HG03280 (cell line): ENCODE measurements at regions not wholly inside any gene's neighbourhood (a gene's known extent, or its start where the extent isn't known, plus 50 kb on each side); places are given as distances from the start of the nearest gene placed in this dataset.

Experiments used
- ATAC-seq: cut with Tn5 transposase; IDR thresholded peaks from one replicate; pipeline ENCODE4 v1.9.1; 2021; ENCODE audit warnings: mild to moderate bottlenecking, moderate library complexity; ENCODE audit not compliant: unreplicated experiment

DNA sequence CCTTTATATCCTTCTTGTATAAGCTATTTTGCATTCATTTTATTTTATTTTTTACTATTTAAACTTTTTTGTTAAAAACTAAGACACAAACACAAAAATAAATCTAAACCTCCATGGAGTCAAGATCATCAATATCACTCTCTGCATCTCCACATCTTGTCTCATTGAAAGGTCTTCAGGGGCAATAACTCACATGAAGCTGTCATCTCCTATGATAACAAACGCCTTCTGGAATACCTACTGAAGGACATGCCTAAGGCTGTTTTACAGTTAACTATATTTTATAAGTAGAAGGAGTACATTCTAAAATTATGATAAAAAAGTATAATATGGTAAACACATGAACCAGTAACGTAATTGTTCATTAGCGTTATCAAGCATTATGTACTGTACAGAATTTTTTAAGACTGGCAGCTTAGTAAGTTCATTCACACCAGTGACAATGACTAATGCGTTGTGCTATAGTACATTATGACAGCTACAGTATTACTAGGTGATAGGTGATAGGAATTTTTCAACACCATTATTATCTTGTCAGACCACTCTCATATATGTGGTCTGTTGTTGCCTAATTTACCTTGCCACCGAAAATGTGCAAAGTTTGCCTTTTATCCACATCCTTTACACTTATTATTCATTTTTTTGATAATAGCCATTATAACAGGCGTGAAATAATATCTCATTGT lies 390.7 kb upstream of the SLITRK1 start:
- ATAC-seq = no peak

DNA sequence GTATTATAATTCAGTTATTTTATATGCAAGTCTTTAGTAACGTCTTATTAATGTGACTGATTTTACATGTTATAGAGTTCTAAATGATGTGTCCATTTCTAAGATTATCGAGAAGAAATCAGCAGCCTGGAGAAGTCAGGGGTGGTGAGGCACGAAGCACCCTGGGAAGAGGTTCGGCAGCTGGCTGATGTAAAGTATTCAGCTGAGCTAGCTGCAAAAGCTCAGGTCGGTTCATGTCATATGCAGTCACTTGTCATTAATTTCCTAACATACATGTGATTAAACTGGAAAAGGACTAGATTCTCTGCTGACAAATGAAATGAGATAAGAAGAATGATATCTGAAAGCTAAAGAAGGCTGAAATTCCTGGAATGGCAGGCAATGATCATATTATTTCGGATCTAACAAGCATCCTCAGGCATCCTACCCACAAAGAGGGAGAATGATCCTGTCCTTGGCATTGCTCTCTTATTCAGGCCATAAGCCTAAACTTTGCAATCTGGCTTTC lies 383.0 kb upstream of the SLITRK1 start:
- no peak for ATAC-seq

DNA sequence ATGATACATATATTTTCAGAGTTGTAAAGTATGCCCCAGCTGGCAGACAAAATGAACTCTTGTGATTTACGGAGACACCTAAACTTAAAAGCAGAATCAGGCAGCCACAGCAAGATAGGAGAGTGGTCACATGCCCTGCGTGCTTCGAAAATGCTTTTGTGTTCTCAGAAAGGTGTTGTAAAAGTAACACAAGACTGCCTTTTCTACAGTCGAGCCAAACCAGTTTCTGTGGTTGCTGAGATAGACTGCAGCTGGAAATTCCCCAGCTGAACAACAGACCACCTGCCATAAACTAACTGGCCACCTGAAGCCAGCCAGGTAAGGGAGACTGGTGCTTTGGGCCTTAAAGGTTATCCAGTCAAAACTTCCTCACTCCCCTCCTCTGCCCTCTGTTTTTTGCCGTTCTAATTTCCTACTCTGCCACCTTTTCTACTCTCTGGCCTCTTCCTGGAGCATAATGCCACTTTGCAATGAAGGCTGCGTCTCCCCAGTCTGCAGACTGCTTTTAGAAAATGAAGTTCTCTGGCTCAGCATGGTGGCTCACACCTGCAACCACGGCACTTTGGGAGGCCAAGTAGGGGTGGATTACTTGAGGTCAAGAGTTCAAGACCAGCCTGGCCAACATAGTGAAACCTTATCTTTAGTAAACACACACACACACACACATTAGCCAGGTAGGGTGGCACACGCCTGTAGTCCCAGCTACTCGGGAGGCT lies 381.2 kb upstream of the SLITRK1 start:
- no peak for ATAC-seq

DNA sequence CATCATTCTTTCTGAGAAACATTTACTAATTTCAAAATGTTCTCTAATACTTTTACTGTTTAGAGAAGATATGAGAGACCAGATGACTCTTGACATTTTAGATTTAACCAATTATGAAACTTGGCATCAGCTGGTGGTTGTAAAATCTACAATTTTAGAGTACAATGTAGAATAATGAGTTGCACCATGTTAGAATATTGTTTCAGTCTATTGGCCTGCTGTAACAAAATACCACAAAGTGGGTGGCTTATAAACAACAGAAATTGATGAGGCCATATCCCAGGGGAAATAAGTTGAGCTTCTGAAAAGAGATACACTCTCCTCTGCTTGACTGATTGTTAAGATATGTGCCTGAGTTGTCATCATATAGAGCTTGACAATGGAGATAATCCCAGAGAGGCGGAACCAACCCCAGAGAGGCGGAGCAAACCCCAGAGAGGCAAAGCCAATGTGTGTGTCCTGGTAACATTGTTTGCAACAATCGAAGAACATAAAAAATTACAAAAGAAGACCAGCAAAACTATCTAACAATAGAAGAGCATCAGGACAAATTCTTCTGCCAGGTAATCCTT lies 373.0 kb upstream of the SLITRK1 start:
- no peak for ATAC-seq

GRCh38 chr13:84249463-84249862 lies 367.2 kb upstream of the SLITRK1 start:
- no peak for ATAC-seq

- ATAC-seq = no peak
Observed at GRCh38 chr13:84243340-84243739, 361.1 kb upstream of the SLITRK1 start.

DNA sequence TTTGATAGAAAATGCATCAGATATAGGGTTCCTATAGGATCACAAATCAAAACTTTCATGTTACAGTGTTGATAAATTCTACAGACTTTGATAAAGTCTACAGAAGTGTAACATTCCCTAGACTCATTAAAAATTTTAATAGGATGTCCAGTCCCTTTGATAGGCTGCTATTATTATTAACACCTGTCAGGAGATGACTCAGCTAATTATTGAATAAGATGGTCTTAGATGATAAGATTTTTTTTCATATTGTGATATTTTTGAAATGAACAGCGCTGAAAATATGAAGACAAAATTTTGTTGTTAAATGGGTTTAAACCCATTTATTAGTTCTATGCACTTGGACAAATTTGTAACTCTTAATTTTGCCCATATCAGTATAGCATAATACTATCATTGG lies 356.8 kb upstream of the SLITRK1 start:
- no peak for ATAC-seq

GRCh38 chr13:84238381-84238780 lies 356.1 kb upstream of the SLITRK1 start:
- no peak for ATAC-seq

- no peak for ATAC-seq
Observed at GRCh38 chr13:84237143-84237542, 354.9 kb upstream of the SLITRK1 start.

- no peak for ATAC-seq
Observed at GRCh38 chr13:84234416-84234815, 352.1 kb upstream of the SLITRK1 start.

DNA sequence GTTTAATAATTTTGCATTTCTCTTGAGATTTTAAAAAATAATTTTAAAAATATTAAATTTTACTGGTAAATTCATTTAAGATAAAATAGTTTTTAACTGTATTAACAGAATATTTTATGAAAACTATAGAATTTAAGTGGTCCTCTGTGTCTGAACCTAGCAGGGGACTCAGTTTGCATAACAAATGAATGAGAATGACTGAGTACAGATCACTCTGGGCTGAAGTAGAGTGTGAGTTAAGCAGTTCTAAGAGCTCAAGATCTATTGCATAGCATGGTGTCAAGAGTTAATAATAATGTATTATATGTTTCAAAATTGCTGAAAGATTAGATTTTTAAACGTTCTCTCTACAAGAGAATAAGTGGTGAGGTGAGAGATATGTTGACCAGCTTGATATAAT lies 348.3 kb upstream of the SLITRK1 start:
- no peak for ATAC-seq

- ATAC-seq = no peak
Observed at GRCh38 chr13:84211048-84211447, 328.8 kb upstream of the SLITRK1 start.

GRCh38 chr13:84208246-84208910 lies 326.1 kb upstream of the SLITRK1 start:
- no peak for ATAC-seq

- ATAC-seq = no peak
Observed at GRCh38 chr13:84207509-84207908, 325.2 kb upstream of the SLITRK1 start.

DNA sequence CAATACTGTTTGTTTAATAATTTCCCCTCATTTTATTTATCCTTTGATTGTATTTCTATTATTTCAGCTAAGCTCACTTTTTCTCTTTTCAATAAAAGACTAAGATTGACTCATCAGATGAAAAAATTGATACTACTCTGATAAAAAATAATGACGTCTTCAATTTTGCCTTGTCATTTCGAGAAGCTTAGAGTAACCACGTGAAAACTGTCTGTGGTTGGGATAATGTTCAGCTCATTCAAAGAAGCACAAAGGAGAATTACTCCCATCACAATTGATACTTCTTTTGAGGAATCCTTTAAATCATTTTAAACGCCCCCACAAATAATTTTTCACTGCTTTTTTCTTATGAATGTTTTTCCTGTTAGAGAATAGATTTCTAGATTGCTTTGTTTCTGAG lies 318.7 kb upstream of the SLITRK1 start:
- no peak for ATAC-seq

DNA sequence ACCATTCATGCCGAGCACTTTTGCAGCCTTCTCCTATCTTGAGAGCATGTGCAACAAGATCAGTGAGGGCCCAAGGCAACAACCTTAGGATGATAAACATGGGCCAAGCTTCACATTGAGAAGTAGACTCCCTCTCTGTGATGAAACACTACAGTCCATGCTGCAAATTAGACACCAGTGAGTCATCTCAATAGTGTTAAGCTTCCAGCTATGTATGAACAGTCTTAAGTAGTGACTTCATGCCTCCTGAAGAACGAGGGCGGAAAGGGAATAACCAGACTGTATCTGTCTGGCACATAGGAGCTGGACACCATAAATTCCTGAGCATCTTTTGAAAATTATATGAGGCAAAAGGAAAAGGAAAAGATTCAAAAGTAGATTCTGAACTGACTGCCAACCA lies 309.9 kb upstream of the SLITRK1 start:
- no peak for ATAC-seq

DNA sequence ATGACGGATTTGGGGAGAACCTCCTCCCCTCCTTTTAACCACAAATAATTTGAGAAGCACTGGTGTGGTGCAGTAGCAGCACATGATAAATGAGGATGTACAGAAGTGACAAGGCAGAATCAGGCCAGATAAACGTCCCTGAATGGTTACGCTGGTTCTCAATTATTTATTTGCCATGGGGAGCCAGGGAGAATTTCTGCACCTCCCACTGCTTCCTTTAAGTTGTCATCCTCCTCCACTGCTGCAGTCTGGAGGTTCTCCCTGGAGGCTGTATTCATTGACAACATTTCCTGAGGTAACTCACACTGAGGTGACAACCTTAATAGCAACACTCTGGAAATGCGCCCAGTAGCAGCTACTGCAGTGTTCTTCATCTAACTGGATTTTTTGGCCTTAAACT lies 308.9 kb upstream of the SLITRK1 start:
- ATAC-seq = no peak

- no peak for ATAC-seq
Observed at GRCh38 chr13:84187626-84188025, 305.4 kb upstream of the SLITRK1 start.

- ATAC-seq = no peak
Observed at GRCh38 chr13:84139561-84140158, 257.4 kb upstream of the SLITRK1 start.

GRCh38 chr13:84137292-84137691 lies 255.0 kb upstream of the SLITRK1 start:
- peak; percentile 92 for ATAC-seq

DNA sequence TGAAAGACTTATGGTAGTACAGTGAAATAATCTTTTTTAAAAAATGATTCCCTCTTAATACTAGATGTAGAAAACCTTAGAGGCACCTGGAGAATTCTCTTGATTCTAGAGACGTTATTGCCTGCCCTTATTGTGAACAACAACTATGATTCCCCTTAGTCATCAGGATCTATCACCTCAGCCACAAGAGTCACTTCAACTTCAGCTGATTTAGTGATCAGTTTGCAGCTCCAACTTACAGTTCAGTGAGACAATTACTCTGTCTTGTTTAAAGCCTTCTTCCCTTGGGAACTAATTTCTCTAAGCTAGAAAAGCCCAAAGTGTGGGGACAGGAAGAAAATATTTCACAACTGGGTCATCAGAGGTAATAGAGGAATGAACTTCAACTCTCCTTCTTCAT lies 254.3 kb upstream of the SLITRK1 start:
- no peak for ATAC-seq
